ENCODE measurements at regions not wholly inside any gene's neighbourhood (a gene's known extent, or its start where the extent isn't known, plus 50 kb on each side); places are given as distances from the start of the nearest gene placed in this dataset.

GRCh38 chr2:240379089-240379636 is 56.3 kb upstream of the GPC1 start:
- no peak overlapping the region for H3K27ac ChIP-seq
- TF ChIP-seq CTCF (IDR thresholded peaks at IDR 0.05) (no peak), POLR2A (IDR thresholded peaks at IDR 0.05) (no peak)
- H3K27me3 ChIP-seq: no peaks in the 10 kb centered on the region
- intact Hi-C loops (cut with DNase I): loop anchor here in 3 of 10 donors (10.0 kb wide), 2 partner anchors 56 to 144 kb away; partner anchors contain the start of gene GPC1 (in 1 of the 3)
- peaks cover 0 to 18% (median 6%) of the 10 kb centered on the region in 12 donors for H3K4me1 ChIP-seq
- H3K36me3 ChIP-seq: no peaks in the 10 kb centered on the region
- H3K4me3 ChIP-seq: no peak overlapping the region
- WGBS, 4 donors: 73 to 81% (median 76%) methylated on average over 9 of the region's 9 CpGs
- DNase-seq (no peak), ATAC-seq (no peak)
- peaks cover 0 to 14% (median 0%) of the 10 kb centered on the region in 12 donors for H3K9me3 ChIP-seq

DNA sequence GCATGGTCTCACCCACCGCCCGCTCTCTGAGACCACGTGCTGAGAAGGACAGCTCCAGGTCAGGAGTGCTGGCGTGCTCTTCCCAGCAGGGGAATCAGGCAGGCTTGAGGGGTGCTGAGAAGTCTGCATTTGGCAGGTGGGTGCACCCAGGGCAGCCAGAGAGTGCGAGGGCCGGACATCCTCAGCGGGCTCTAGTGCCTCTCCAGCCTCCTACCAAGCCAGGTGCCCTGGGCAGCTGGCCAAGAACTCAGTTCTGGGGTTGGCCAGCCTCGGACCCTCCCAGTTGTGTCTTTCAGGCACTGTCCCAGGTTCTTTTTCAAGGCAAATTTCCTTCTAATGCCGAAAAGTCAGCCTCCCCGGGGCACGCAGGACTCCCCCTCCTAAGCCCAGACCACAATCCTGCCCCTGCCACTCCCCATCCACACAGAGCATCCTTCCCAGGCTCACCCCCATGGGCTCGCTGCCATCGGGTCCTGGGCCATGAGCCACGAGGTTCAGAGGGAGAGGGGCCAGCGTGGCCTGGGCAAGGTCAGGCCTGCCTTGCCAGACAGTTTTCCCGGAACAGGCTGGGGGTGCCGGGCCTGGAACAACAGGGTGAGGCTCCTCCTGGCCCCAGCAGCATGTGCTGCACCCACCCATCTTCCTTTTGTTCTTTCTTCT is 52.2 kb upstream of the GPC1 start:
- DNase-seq (peak in 3 of 5 donors; percentile 14 to 59 (median 23)), ATAC-seq (peak in 2 of 4 donors; percentile 16 to 17)
- TF ChIP-seq POLR2A (IDR thresholded peaks at IDR 0.05) (no peak), CTCF (IDR thresholded peaks at IDR 0.05) (no peak)
- Histone ChIP-seq H3K9me3 (peaks cover 0 to 14% (median 0%) of the 10 kb centered on the region in 12 donors), H3K4me1 (peaks cover 0 to 19% (median 3%) of the 10 kb centered on the region in 12 donors), H3K27ac (no peak overlapping the region), H3K36me3 (no peaks in the 10 kb centered on the region), H3K27me3 (no peaks in the 10 kb centered on the region), H3K4me3 (no peak overlapping the region)
- 69 to 79% (median 75%) methylated on average over 14 to 17 of the region's 17 CpGs for WGBS, 4 donors
- intact Hi-C loops (cut with DNase I): no loop called here

DNA sequence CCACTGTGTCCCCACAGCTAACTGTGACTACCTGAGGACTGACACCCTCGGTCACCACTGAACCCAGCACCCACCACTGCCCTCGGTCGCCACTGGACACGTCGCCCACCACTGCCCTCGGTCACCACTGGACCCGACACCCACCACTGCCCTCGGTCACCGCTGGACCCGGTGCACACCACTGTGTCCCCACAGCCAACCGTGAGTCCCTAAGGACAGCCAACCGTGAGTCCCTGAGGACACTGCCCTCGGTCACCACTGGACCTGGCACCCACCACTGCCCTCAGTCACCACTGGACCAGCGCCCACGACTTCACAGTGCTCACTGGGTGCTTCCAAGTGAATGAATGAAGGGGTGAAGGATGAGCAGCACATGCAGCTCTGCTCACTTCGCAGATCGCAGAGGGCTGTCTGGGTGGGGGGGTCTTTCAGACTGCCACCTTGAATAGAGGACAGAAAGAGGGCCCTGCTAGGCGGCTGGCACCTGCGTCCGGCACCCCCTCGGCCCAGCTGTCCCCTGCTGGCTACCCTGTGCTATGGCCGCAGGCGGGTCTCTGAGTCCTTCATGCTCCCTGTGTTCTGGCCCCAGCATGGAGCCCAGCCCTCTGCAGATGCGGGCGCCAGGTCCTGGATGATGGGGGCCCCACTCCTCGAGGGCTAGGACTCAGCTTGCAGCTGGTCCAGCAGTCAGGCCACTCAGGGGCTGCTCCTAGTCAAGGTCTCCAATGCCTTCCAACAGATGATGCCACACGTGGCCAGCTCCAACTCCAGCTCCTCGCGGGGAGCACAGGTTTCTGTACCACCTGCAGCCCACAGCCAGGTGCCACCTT is 51.4 kb upstream of the GPC1 start:
- DNase-seq: peak in 3 of 5 donors; percentile 21 to 57 (median 25)
- intact Hi-C loops (cut with DNase I): no loop called here

More for the DNA sequence above, 51.4 kb upstream of the GPC1 start:
- peak in 1 of 4 donors; percentile 11 for ATAC-seq
- Histone ChIP-seq H3K4me3 (no peak overlapping the region), H3K36me3 (no peaks in the 10 kb centered on the region), H3K27me3 (no peaks in the 10 kb centered on the region), H3K9me3 (peaks cover 0 to 14% (median 0%) of the 10 kb centered on the region in 12 donors), H3K4me1 (peaks cover 0 to 20% (median 3%) of the 10 kb centered on the region in 12 donors), H3K27ac (no peak overlapping the region)
- no peak for TF ChIP-seq CTCF (IDR thresholded peaks at IDR 0.05)
- TF ChIP-seq POLR2A (IDR thresholded peaks at IDR 0.05): no peak
- WGBS, 4 donors: 86 to 95% (median 91%) methylated on average over 25 to 29 of the region's 29 CpGs

All from heart left ventricle (tissue), 16 donors.